Stimulated activated CD8-positive, alpha-beta memory T cell treated with anti-CD3 and anti-CD28 coated beads, Interleukin-4, amount 100 ng/mL, for 4 hours (primary cell): ENCODE measurements at regions not wholly inside any gene's neighbourhood (a gene's known extent, or its start where the extent isn't known, plus 50 kb on each side); places are given as distances from the start of the nearest gene placed in this dataset.
A peak's percentile ranks its signal among the peaks of the same experiment; 100 is the strongest.

Experiments used
- DNase-seq, 2 donors: peaks; one replicate each; pipeline ENCODE4 v3.0.0-alpha.2; 2020; ENCODE audit warnings: low read depth in 2 of 2, low spot score in 1 of 2

GRCh38 chr4:24419181-24420034 lies 164.9 kb downstream of the DHX15 start:
- peak; percentile 11 to 24 for DNase-seq

- DNase-seq = no peak
Observed at GRCh38 chr4:24417206-24417605, 167.1 kb downstream of the DHX15 start.

GRCh38 chr4:24416293-24416692 lies 168.1 kb downstream of the DHX15 start:
- no peak for DNase-seq

- DNase-seq = no peak
Observed at GRCh38 chr4:24413311-24413784, 171.0 kb downstream of the DHX15 start.

- DNase-seq = no peak
Observed at GRCh38 chr4:24411806-24412205, 172.5 kb downstream of the DHX15 start.

GRCh38 chr4:24411299-24411698 lies 173.1 kb downstream of the DHX15 start:
- DNase-seq = no peak

- DNase-seq = no peak
Observed at GRCh38 chr4:24408640-24409039, 175.7 kb downstream of the DHX15 start.

GRCh38 chr4:24405926-24406325 lies 178.4 kb downstream of the DHX15 start:
- DNase-seq = no peak

- DNase-seq = no peak
Observed at GRCh38 chr4:24405341-24405740, 179.0 kb downstream of the DHX15 start.

GRCh38 chr4:24404281-24404680 lies 180.1 kb downstream of the DHX15 start:
- DNase-seq = no peak

- DNase-seq = no peak
Observed at GRCh38 chr4:24403265-24403664, 181.1 kb downstream of the DHX15 start.

GRCh38 chr4:24400537-24400936 lies 183.8 kb downstream of the DHX15 start:
- no peak for DNase-seq

GRCh38 chr4:24396988-24397387 lies 187.4 kb downstream of the DHX15 start:
- no peak for DNase-seq

GRCh38 chr4:24395937-24396336 lies 188.4 kb downstream of the DHX15 start:
- no peak for DNase-seq

- DNase-seq = no peak
Observed at GRCh38 chr4:24394041-24394440, 190.3 kb downstream of the DHX15 start.

GRCh38 chr4:24392613-24393012 lies 191.7 kb downstream of the DHX15 start:
- no peak for DNase-seq

- DNase-seq = no peak
Observed at GRCh38 chr4:24382381-24382780, 202.0 kb downstream of the DHX15 start.

GRCh38 chr4:24380957-24381665 lies 203.2 kb downstream of the DHX15 start:
- DNase-seq = no peak

GRCh38 chr4:24373704-24374103 lies 210.7 kb downstream of the DHX15 start:
- no peak for DNase-seq

GRCh38 chr4:24372881-24373280 lies 211.5 kb downstream of the DHX15 start:
- DNase-seq = no peak

GRCh38 chr4:24372341-24372740 lies 212.0 kb downstream of the DHX15 start:
- DNase-seq = no peak

GRCh38 chr4:24370421-24370820 lies 213.9 kb downstream of the DHX15 start:
- no peak for DNase-seq
